Esophagus muscularis mucosa (tissue), 4 donors: ENCODE measurements at regions not wholly inside any gene's neighbourhood (a gene's known extent, or its start where the extent isn't known, plus 50 kb on each side); places are given as distances from the start of the nearest gene placed in this dataset.

Source experiments
- CTCF ChIP-seq, 3 experiments: fragments of 200-600 bp in 2 of 3; fragments of 450-650 bp in 1 of 3; sonication (generic) in 2 of 3; IDR thresholded peaks; one replicate each; pipeline ENCODE4 v1.5.1; 2017 to 2019; ENCODE audit warnings: antibody characterized with exemption in 3 of 3, mild to moderate bottlenecking in 2 of 3, moderate library complexity in 1 of 3
- EP300 ChIP-seq: sonication (generic); formaldehyde crosslinking; IDR thresholded peaks from one replicate; pipeline ENCODE4 v1.6.1; 2017; ENCODE audit warnings: antibody characterized with exemption
- POLR2AphosphoS5 ChIP-seq, 2 donors: sonication (generic); formaldehyde crosslinking; IDR thresholded peaks; one replicate each; pipeline ENCODE4 v1.6.1; 2017; ENCODE audit warnings: antibody characterized with exemption in 2 of 2

DNA sequence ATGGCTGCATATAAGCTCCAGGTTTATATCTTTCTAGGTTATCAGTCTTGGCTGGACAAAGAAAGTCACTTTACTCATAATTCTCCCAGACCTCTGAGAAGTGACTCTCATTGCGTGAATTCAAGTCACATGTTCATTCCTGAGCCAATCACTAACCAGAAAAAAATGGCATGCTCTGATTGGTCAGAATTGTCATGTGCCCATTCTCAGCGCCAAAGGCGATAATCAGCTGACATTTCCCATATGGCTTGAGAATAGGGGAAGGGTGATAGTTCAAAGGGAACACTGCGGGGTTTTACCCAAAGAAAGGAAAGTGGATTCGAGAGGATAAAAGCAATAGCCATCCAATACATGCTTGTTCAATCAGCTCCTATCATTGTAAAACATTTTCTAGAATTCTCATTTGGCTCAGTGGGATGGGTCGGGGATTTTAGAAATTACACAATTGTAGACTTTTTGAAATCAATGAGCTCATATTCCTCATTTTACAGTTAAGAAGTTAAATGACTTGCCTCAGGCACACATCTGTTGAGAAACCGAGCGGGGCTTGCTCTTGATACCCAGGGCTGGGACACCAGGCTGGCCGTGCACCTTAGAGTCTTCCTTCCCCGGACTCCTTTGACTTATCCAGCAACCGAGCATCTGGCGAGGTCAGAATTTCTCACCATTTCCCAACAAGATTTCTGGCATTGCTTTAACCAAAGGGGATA, 454.0 kb upstream of the TBX3 start:
- no peak for TF ChIP-seq CTCF (IDR thresholded peaks at IDR 0.05)
- TF ChIP-seq EP300 = no peak
- no peak for TF ChIP-seq POLR2AphosphoS5 (IDR thresholded peaks at IDR 0.05)
